GM12878 (cell line): ENCODE measurements at regions not wholly inside any gene's neighbourhood (a gene's known extent, or its start where the extent isn't known, plus 50 kb on each side); places are given as distances from the start of the nearest gene placed in this dataset.

Experiments
- ATAC-seq: fragments of 200-7000 bp; cut with Tn5 transposase; 3 replicates; pipeline ENCODE4 v1.9.1; 2020; ENCODE audit warnings: mild to moderate bottlenecking, moderate library complexity
- BruUV-seq: library from RNA; stranded (reverse); fragments of 400-500 nt; replicated peaks from 2 replicates; lab custom pipeline; 2021; lab: Mats Ljungman, UMichigan
- CTCF ChIA-PET: fragments of 300-600 bp; sonication (Branson Sonifier 250); formaldehyde crosslinking; extraction: SDS; loops from one replicate; lab custom pipeline; 2021; ENCODE audit warnings: inconsistent platforms; lab: Yijun Ruan, JAX
- POLR2A ChIA-PET: fragments of 350-600 bp; formaldehyde crosslinking; extraction: SDS; loops from one replicate; lab custom pipeline; 2021; ENCODE audit warnings: inconsistent platforms; lab: Charles Lee
- RAD21 ChIA-PET: fragments of 300-600 bp; sonication (Branson Sonifier 250); formaldehyde crosslinking; loops from one replicate; lab custom pipeline; 2023; ENCODE audit warnings: antibody characterized with exemption; ENCODE audit not compliant: unreplicated experiment; lab: Charles Lee
- SMC1A ChIA-PET: fragments of 300-600 bp; sonication (Branson Sonifier 250); formaldehyde crosslinking; loops from one replicate; lab custom pipeline; 2023; ENCODE audit not compliant: unreplicated experiment, uncharacterized antibody; lab: Charles Lee
- DNase-seq: peaks from one replicate; pipeline ENCODE4 v3.0.0-alpha.2; 2011; ENCODE audit warnings: low read depth, low spot score
- FAIRE-seq: peaks from 3 replicates; lab custom pipeline; 2011; peaks lifted over from hg19 to GRCh38; lab: Jason Lieb, UNC
- H2AFZ ChIP-seq: 2 replicates; pipeline ENCODE4 v1.6.0; 2011; ENCODE audit warnings: low read depth, low read length, control low read depth; ENCODE audit not compliant: control insufficient read depth
- H3K27ac ChIP-seq: 2 replicates; pipeline ENCODE4 v1.5.1; 2011; ENCODE audit warnings: control low read depth; ENCODE audit not compliant: control insufficient read depth, insufficient read depth
- H3K27me3 ChIP-seq, 2 experiments: replicated peaks in 1 of 2; 2 replicates each; pipeline versions ENCODE4 v1.6.0 to v1.6.1; 2011; ENCODE audit warnings: low read length in 1 of 2; ENCODE audit not compliant: control insufficient read depth in 2 of 2, insufficient read depth in 2 of 2
- H3K36me3 ChIP-seq, 2 experiments: 2 replicates each; pipeline ENCODE4 v1.5.1; 2011; ENCODE audit warnings: low read length in 1 of 2; ENCODE audit not compliant: control insufficient read depth in 2 of 2, insufficient read depth in 2 of 2
- H3K4me1 ChIP-seq: 2 replicates; pipeline ENCODE4 v1.6.1; 2011; ENCODE audit warnings: mild to moderate bottlenecking, low read length, moderate library complexity, mixed read lengths; ENCODE audit not compliant: control insufficient read depth, insufficient read depth
- H3K4me2 ChIP-seq: 2 replicates; pipeline ENCODE4 v1.6.0; 2011; ENCODE audit warnings: control low read depth; ENCODE audit not compliant: control insufficient read depth, insufficient read depth
- H3K4me3 ChIP-seq: fragments of 200-600 bp; sonication (generic); 2 replicates; pipeline ENCODE4 v1.5.1; 2016
- H3K79me2 ChIP-seq: 2 replicates; pipeline ENCODE4 v1.6.0; 2011; ENCODE audit warnings: low read length; ENCODE audit not compliant: control insufficient read depth, insufficient read depth
- H3K9ac ChIP-seq: 2 replicates; pipeline ENCODE4 v1.8.0; 2011; ENCODE audit warnings: low read length, control low read depth, mixed read lengths; ENCODE audit not compliant: control insufficient read depth, insufficient read depth
- H3K9me3 ChIP-seq: replicated peaks from 3 replicates; pipeline ENCODE4 v1.5.1; 2011; ENCODE audit warnings: mild to moderate bottlenecking, low read length; ENCODE audit not compliant: control insufficient read depth, insufficient read depth
- H4K20me1 ChIP-seq: 2 replicates; pipeline ENCODE4 v1.6.0; 2011; ENCODE audit not compliant: control insufficient read depth, insufficient read depth
- GABPA ChIP-seq: IDR thresholded peaks from 2 replicates; pipeline ENCODE4 v1.6.1; 2014; ENCODE audit warnings: antibody characterized with exemption, low read depth, mild to moderate bottlenecking, inconsistent platforms
- LARP7 ChIP-seq: fragments of 450-650 bp; IDR thresholded peaks from 2 replicates; pipeline ENCODE4 v1.6.1; 2017; ENCODE audit warnings: mild to moderate bottlenecking
- NFYA ChIP-seq: IDR thresholded peaks from 2 replicates; pipeline ENCODE4 v1.6.1; 2011; ENCODE audit warnings: low read depth, mild to moderate bottlenecking, low read length, improper control_type of control experiment, borderline replicate concordance
- RB1 ChIP-seq: fragments of 450-650 bp; formaldehyde crosslinking; IDR thresholded peaks from 2 replicates; pipeline ENCODE4 v1.6.1; 2017; ENCODE audit warnings: mild to moderate bottlenecking, borderline replicate concordance
- RUNX3 ChIP-seq: IDR thresholded peaks from 2 replicates; pipeline ENCODE4 v1.6.1; 2012; ENCODE audit warnings: low read length, inconsistent platforms
- SMARCA5 ChIP-seq: fragments of 450-650 bp; IDR thresholded peaks from 2 replicates; pipeline ENCODE4 v1.6.1; 2017; ENCODE audit warnings: mild to moderate bottlenecking
- ZNF24 ChIP-seq: fragments of 450-650 bp; IDR thresholded peaks from 2 replicates; pipeline ENCODE4 v1.6.1; 2017; ENCODE audit warnings: antibody characterized with exemption, mild to moderate bottlenecking
- WGBS: methylation state at CpG from one replicate; pipeline ENCODE4 v1.1.6; 2016; ENCODE audit warnings: low lambda C conversion rate; ENCODE audit not compliant: insufficient replicate concordance, insufficient coverage; ENCODE audit errors: missing lambda C conversion rate; 5-methylcytosine and 5-hydroxymethylcytosine counted together
- in situ Hi-C: fragments of 300-500 bp; cut with MboI; formaldehyde crosslinking; loops from 9 replicates; pipeline ENCODE4 v1.14.3; 2018; ENCODE audit warnings: mixed read lengths
- intact Hi-C: fragments of 100-400 bp; cut with micrococcal nuclease; formaldehyde crosslinking; loops from one replicate; pipeline ENCODE4 v1.14.2; 2022; ENCODE audit not compliant: unreplicated experiment
- TF ChIP-seq, protein P1 (sequence below): IDR thresholded peaks from 2 replicates; pipeline ENCODE4 v1.6.1; 2011; ENCODE audit warnings: borderline replicate concordance, low read depth, mild to moderate bottlenecking, moderate library complexity, low read length; ENCODE audit not compliant: insufficient read depth, poor library complexity, severe bottlenecking
- TF ChIP-seq, protein P2 (sequence below): fragments of 450-650 bp; IDR thresholded peaks from 2 replicates; pipeline ENCODE4 v1.6.1; 2017; ENCODE audit warnings: mild to moderate bottlenecking, low read depth, inconsistent platforms; ENCODE audit not compliant: poor library complexity, severe bottlenecking
- TF ChIP-seq, protein P3 (sequence below), 3 experiments: IDR thresholded peaks in 2 of 3; conservative IDR thresholded peaks in 1 of 3; 2 replicates each; pipeline ENCODE4 v1.5.1; 2011; ENCODE audit warnings: low read depth in 3 of 3, low read length in 3 of 3, mild to moderate bottlenecking in 3 of 3, control low read depth in 2 of 3, moderate library complexity in 2 of 3, inconsistent platforms in 1 of 3, mixed read lengths in 1 of 3; ENCODE audit not compliant: control insufficient read depth in 2 of 3, insufficient read depth in 1 of 3; ENCODE audit errors: extremely low read depth in 1 of 3
- TF ChIP-seq, protein P4 (sequence below): IDR thresholded peaks from 2 replicates; pipeline ENCODE4 v1.6.1; 2011; ENCODE audit warnings: low read depth, mild to moderate bottlenecking, low read length, moderate library complexity, borderline replicate concordance; ENCODE audit errors: extremely low read depth

DNA sequence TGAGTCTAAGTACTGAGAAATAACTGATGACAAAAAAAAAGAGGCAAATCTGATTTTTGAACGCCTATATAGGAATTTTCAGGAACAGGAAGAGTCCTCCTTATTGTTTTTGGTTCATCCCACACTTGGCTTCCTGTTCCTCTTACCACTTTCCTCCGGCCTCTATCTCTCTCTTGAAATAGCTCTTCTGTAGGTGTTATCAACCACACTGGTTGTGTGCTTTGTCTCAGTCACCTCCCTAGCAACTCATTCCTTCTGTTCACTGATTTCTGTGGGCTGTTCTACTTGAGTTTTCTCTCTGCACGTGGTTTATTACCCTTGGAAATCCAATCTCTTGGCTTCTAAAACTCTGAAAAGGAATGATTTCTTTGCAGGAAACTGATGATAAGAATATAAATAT, 78.7 kb upstream of the C11orf87 start:
- Histone ChIP-seq H3K9ac (no peak overlapping the region), H3K4me1 (no peaks in the 10 kb centered on the region), H2AFZ (no peak overlapping the region), H3K79me2 (no peaks in the 10 kb centered on the region), H3K4me3 (no peak overlapping the region), H4K20me1 (no peaks in the 10 kb centered on the region), H3K27me3 (no peaks in the 10 kb centered on the region; a peak in 1 of 4 replicates), H3K27ac (no peak overlapping the region), H3K36me3 (no peaks in the 10 kb centered on the region), H3K4me2 (no peak overlapping the region), H3K9me3 (no peaks in the 10 kb centered on the region)
- DNase-seq (no peak), FAIRE-seq (no peak), ATAC-seq (no peak)
- POLR2A ChIA-PET, result no interaction called here
- intact Hi-C loops (no loop called here), in situ Hi-C loops (no loop called here)
- WGBS, result 0% methylated on average over 3 of the region's 3 CpGs
- no TSS peak for BruUV-seq
- CTCF ChIA-PET, result no interaction called here
- RAD21 ChIA-PET, result no interaction called here
- SMC1A ChIA-PET, result interaction anchor here (1.9 kb wide), 1 partner anchor 14 kb away, joined by 4 read pairs; no protein-coding TSS in a partner anchor
- TF ChIP-seq ZNF24, result no peak
- TF ChIP-seq LARP7, result no peak
- TF ChIP-seq, protein P1, sequence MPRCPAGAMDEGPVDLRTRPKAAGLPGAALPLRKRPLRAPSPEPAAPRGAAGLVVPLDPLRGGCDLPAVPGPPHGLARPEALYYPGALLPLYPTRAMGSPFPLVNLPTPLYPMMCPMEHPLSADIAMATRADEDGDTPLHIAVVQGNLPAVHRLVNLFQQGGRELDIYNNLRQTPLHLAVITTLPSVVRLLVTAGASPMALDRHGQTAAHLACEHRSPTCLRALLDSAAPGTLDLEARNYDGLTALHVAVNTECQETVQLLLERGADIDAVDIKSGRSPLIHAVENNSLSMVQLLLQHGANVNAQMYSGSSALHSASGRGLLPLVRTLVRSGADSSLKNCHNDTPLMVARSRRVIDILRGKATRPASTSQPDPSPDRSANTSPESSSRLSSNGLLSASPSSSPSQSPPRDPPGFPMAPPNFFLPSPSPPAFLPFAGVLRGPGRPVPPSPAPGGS, result no peak
- no peak for TF ChIP-seq SMARCA5
- no peak for TF ChIP-seq NFYA
- TF ChIP-seq, protein P2, sequence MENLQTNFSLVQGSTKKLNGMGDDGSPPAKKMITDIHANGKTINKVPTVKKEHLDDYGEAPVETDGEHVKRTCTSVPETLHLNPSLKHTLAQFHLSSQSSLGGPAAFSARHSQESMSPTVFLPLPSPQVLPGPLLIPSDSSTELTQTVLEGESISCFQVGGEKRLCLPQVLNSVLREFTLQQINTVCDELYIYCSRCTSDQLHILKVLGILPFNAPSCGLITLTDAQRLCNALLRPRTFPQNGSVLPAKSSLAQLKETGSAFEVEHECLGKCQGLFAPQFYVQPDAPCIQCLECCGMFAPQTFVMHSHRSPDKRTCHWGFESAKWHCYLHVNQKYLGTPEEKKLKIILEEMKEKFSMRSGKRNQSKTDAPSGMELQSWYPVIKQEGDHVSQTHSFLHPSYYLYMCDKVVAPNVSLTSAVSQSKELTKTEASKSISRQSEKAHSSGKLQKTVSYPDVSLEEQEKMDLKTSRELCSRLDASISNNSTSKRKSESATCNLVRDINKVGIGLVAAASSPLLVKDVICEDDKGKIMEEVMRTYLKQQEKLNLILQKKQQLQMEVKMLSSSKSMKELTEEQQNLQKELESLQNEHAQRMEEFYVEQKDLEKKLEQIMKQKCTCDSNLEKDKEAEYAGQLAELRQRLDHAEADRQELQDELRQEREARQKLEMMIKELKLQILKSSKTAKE, result no peak
- TF ChIP-seq, protein P3, sequence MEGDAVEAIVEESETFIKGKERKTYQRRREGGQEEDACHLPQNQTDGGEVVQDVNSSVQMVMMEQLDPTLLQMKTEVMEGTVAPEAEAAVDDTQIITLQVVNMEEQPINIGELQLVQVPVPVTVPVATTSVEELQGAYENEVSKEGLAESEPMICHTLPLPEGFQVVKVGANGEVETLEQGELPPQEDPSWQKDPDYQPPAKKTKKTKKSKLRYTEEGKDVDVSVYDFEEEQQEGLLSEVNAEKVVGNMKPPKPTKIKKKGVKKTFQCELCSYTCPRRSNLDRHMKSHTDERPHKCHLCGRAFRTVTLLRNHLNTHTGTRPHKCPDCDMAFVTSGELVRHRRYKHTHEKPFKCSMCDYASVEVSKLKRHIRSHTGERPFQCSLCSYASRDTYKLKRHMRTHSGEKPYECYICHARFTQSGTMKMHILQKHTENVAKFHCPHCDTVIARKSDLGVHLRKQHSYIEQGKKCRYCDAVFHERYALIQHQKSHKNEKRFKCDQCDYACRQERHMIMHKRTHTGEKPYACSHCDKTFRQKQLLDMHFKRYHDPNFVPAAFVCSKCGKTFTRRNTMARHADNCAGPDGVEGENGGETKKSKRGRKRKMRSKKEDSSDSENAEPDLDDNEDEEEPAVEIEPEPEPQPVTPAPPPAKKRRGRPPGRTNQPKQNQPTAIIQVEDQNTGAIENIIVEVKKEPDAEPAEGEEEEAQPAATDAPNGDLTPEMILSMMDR (IDR thresholded peaks at IDR 0.05 in 2 of 3, conservative IDR thresholded peaks at IDR 0.05 in 1 of 3; ENCODE audit: control insufficient read depth in 2 of 3, extremely low read depth in 1 of 3, insufficient read depth in 1 of 3, low read depth in 3 of 3, low read length in 3 of 3), result no peak
- TF ChIP-seq RUNX3, result no peak
- TF ChIP-seq, protein P4, sequence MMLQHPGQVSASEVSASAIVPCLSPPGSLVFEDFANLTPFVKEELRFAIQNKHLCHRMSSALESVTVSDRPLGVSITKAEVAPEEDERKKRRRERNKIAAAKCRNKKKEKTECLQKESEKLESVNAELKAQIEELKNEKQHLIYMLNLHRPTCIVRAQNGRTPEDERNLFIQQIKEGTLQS, result no peak
- TF ChIP-seq RB1, result no peak
- TF ChIP-seq GABPA, result no peak
